GM21390 (cell line): ENCODE measurements at regions not wholly inside any gene's neighbourhood (a gene's known extent, or its start where the extent isn't known, plus 50 kb on each side); places are given as distances from the start of the nearest gene placed in this dataset.
"Not testable (repeated sequence)": the region's sequence is repeated elsewhere in the genome, so short reads cannot be mapped to it uniquely, and the experiment has no call there.

Source experiments
- ATAC-seq: cut with Tn5 transposase; IDR thresholded peaks from one replicate; pipeline ENCODE4 v1.9.1; 2021; ENCODE audit not compliant: unreplicated experiment

DNA sequence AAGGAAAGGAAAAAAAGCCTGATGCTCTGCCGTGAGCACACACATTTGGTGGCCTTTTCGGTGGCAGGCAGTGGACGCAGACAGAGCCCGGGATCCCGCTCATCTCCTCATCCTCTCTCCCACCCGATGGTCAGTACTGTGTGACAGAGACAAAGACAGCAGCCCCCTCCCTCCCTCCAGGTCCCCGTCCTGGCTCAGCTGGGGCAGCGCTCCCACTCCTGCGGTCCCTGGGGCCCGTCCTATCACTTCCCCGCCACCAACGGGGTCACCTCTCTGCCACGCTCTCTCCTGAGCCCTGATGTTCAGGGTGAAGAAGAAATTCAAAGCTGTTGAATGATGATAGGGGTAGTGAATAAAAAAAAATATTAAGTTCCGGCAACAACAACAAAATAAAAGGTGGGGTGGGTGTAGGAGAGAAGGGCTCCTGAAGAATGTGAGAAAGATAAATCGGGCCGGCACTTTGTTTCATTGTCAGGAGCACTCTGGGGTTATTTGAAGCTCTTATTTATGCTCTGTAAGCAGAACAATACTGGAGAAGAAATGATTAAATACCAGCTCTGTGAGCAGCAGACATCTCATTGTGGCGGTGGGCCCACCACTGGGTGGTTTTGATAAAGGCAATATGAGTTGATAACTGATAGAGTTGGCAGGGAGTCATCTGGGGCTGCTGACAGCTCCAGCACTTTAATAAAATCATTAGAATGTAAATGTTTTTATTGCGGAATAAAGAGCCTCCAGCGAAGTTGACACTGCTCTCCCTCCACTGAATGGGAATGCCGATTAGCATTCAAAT is 417.7 kb downstream of the IRX1 start:
- no peak for ATAC-seq

DNA sequence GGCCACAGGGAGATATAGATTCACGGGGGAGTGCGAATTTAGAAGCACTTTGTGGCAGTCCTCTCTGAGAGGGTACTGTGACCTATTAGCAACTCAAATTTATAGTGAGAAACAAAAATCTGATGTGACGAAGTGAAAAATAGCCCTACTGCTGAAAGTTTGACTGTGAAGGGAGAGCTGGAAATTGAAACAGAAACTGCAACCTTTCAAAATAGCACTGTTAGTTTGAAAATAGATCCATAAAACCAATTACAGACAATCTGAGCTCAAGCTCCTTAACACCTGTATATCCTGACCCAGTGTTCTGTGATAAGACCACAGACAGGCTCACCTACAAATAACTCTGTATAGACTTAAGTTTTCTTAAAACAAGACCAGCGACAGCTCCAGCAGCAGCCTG is 420.1 kb downstream of the IRX1 start:
- no peak for ATAC-seq

DNA sequence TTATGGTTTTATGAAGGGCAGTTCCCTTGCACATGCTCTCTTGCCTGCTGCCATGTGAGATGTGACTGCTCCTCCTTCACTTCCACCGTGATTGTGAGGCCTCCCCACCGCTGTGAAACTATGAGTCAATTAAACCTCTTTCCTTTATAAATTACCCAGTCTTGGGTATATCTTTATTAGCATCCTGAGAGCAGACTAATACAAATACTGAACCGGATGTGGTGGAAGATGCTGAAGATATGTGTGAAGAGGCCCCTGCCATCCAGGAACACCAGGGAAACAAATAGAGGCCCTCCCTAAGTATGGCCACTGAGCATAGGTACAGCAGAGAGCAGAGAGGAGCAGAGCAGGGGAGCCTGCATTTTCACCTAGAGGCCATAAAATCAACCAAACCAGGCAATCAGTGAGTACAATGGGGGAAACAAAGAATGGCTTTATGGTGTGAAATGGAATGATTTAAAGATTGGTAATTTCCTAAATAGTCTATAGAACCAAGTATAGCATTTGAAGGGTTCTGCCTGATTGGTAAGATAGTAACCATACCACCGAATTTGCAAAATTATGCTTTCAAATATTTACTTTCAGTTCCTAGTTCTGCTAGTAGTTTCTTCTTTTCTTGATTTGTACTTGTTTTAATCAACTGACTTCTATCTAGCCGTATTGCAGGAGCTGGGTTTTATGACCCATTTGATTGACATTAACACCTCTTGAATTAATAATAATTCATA is 421.6 kb downstream of the IRX1 start:
- no peak for ATAC-seq

DNA sequence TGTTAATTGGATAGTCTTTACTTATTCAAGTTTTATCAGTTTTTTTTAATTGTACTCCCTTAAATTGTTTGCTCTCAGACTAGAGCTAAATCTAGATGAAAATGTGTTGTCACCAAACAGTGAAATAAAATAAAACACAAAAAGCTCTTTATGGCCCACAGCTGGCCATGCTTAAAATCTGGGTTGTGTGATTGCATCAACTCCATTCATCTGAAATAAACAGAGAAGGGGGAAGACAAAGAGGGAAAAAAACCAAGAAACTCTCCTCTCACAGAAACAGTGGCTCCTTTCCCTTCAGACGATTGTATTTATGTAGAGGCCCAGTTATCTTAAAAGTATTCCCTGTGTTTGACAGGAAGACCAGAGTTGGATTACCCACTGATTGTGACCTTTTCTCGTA is 422.4 kb downstream of the IRX1 start:
- ATAC-seq: no peak

DNA sequence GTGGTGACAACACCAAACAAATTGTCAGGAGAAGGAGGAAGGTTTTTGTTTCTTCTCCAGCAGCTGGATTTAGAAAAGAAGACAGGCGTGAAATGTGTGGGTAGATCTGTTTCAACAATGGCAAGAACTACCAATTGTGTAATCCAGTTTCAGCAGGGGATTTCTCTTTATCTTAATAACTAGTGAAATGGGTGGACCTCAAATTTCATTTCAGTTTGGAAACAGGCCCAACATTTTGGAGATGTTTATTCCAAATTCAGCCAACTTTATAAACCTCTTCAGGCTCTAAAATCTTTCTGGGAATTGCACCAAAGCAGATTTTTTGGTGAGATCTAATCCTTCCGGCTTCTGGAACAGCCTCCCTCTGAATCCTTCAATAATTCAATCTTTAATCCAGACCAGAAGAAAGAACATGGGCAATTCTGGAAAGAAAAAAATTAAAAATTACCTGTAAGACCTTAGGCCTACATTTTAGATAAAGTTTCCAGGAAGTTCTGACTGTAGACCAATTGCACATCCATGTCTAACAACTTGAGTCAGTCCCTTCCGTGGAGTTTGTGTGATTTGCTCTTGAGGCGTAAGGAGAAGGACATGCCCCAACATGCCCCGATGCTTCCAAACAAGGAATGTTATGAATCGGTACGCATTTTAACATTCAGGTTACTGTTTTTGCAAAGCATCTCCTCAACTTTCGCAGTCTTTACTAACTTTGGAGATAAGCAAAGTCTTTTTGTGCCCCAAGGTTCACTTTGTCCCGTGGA is 423.6 kb downstream of the IRX1 start:
- ATAC-seq: no peak

DNA sequence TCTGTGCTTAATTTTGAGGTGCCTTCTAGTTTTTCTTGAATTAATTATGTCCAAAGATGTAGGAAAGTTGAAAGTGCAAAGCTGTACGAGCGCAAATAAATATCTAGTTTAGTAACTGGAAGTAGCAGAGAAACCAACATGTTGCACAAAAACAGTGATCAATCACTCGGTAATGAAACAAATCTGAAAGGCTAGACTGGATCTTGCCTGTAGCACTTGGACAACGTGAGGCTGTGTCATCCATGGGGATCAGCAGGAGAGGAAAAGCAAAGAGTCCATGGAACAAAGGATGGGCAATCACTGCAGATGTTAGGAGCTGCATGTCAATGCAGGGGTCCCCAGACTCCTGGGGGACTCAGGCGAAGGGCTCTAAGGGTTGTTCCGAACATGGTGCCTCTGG is 424.2 kb downstream of the IRX1 start:
- ATAC-seq: no peak

DNA sequence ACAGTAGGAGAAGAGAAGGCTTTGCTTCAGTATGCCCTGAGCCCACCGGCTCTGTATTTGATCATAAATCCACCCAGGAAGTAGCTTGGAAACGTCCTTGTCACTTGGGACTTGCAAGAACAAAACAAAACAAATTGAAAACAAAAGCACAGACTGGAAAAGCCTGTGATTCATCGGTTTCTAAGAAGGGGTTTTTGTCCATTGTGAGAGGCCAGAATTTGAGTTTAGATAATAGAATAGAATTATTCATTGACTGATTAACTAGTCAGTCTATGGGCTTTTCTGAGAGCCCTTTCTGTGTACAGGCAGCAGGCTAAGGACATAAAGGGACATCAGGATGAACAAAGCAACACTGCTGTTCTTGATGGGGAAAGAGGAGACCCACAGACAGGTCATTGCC is 424.8 kb downstream of the IRX1 start:
- no peak for ATAC-seq

DNA sequence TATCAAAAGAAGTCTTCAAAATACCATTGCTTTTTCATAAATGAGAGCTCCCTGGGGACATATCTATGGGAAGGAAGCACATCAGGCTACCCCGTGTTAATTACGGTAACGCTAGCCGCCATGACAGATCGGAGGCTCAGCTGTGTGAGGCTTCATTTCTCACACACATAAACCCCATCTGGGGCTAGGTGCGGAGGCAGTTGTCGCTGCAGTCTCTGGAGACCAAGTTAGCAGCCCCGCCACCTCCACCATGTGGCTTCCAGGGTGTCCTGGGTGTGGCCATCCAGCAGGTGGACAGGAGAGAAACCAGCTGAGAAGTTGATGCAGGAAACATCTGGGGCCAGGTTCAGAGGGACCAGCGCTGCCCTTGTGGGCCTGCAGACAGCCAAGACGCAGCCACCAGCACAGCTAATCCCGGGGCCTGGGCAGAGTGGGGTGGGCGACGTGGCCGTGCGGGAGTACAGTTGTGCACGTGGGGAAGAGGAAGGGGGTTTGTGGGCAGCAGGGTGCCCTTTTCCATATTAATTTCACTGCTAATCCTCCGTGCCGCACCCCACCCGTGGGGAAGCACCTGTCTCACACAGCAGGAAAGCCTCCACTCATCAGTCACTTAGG is 426.5 kb downstream of the IRX1 start:
- ATAC-seq: no peak

DNA sequence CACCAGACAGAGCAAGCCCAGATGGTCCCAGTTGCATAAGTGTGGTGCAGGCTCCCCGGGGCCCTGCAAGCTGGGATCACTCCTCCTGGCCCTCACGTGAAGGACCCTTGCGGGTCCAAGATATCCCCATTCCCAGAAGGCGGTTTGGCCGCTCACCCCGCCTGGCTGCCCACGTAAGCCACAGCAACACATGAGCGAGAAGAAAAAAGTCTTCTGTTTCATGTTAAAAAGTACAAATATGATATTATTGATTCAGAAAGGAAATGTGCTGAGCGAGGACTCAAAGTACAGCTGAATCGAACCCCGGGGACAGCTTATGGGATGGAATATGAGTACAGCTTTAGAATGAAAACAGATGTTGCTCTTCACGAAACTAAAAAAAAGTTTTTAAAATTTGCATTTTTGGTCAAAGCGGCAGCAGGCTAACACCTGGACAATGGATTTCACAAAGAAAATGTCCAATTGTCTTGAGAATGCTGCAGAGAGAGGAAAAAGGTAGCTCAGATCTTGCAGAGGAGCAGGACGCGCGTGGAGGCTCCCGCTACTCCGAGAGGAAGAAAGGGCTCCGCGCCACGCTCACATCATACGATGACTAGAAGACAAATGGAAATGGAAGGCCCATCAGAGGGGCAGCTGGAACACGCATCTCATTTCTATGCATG is 427.6 kb downstream of the IRX1 start:
- ATAC-seq: no peak

DNA sequence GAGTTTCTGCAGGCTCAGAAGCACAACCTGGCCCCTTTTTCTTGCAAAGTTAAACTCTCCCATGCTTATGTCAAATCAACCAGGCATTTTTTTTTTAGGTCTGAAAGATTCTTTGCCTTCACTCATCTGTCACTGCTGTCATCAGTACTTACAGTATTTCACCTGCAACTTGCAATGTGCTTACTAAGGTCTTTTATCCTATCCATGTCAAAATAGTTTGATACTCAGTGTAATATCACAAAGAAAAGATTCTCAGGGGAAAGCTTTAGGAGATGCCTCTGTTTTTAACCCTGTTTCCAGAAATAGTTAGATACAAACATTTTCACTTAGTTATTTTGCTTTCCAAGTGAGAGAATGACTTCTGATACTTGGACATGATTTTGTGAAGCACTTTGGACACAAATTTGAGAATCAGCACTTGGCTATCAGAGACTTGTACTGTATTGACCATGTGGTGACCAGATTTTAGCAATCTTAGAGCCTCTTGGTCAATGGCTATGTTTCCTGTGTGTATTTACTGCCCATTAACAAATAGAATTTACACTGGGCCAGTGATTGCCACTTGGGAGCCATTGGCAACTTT is 428.2 kb downstream of the IRX1 start:
- no peak for ATAC-seq

DNA sequence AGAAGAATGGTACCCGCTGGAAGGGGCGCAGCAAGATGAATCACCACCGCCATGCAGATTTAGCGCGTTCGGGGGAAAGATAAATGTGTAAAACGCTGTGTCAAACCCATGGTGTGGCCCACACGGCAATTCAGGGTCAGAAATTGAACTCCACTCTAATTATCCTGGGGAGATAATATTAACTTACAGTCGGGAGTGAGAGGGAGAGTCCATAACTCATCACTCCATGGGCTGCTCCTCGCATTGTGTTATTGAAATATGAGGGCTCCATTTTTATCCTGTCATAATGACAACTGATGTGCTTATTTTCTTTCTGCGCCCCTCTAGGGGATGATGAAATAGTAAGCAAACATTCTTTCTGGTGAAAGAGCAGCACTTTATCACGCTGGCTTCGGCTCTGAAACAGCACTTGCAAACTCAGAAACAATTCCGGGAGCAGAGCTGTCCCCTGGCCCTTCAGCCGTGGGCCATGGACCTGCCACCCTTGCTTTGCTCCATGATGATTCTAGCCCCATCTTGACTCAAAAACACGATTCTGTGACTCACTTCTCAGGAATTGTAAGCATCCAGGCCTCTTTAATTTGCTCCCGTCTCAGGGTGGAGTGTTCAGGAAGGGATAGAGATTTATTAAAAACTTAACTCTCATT is 431.6 kb downstream of the IRX1 start:
- ATAC-seq: no peak

DNA sequence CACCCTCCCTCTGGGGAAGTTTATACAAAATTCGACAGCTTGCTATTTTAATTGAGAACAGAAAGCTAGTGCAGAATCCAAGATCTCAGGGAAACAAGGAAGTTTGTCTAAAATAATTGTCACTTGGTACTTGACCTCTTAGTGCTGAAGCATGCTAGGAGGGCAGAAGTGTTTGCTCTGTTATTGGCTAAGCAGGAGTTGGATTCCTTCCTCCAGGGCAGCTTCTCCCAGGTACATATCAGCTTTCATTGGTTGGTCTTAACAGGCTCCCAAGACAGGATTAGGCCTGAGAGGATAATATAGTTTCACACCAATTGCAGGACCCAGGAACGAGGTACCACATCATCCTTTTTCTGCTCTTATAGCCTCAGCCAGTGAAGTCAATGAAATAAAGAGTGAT is 432.8 kb downstream of the IRX1 start:
- no peak for ATAC-seq

DNA sequence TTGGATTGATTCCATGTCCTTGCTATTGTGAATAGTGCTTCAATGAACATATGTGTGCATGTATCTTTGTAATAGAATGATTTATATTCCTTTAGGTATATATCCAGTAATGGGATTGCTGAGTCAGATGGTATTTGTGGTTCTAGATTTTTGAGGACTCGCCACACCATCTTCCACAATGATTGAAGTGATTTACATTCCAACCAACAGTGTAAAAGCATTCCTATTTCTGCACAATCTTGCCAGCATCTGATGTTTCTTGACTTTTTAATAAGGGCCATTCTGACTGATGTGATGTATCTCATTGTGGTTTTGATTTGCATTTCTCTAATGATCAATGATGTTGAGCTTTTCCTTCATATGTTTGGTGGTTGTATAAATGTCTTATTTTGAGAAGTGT is 437.9 kb downstream of the IRX1 start:
- ATAC-seq: not testable (repeated sequence)

DNA sequence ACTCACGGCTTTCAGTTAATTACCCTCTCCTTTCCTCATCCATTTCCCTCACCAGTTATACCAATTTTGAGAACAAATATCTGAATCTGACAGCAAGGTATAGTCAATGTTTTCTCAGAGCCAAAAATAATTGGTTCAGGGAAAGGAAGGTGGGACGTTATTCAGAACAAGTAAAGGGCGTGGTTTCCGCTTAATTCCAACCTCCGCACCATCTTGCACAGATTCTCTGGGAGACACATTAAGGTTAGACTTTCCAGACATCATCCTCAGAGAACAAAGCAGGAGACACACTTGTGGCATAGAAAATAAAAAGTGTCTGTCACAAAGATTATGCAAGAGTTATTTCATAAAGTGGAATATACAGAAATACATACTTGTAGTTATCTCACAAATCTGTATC is 441.2 kb downstream of the IRX1 start:
- ATAC-seq: no peak

DNA sequence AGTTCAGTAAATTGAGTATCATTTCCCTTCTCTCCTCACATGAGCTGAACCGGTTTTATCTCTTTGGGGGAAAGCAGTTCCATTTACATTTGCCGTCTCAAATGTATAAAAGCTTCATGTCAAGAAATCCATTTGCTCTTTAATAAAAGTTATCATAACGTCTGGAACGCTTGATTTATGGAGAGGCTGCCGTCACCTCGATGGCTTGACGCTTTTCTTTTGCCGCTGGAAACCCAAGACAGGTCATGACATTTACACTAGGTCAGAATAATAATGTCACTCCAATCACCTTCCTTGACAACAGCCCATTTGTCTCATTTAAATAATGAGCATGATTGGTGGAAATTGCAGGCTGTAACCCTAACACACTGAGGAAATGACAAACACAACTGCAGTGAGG is 443.4 kb downstream of the IRX1 start:
- ATAC-seq: no peak

DNA sequence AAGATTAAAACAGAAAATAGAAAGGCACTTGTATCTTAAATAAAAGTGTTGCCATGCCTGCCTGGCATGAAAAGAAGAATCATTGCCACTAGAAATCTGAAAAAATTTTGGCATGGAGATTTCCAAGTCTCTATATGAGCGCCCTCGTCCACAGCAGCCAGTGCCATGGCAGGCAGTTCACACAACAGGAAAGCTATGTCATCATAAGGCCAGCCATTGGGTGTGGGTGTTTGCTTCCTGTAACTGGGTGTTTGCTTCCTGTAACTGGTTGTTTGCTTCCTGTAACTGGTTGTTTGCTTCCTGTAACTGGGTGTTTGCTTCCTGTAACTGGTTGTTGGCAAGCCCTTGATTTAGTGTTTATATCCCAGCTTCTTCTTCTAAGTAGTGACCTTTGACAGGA is 446.7 kb downstream of the IRX1 start:
- no peak for ATAC-seq

DNA sequence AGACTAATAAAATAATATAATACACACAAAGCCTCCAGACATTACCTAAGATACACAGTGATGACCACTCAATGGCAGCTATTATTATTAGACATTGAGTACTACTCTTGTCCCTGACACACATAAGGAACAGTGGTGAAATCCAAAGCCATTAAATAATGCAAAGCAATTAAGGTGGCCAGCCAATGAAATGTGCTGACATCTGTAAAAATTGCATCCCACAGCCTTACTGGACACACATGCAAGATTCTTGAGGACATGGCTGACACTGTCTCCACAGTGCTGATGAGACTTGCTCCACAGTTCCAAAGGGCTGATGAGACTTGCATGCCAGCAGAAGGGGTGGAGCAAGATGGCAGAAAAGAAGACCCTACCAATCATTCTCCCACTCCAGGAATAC is 447.5 kb downstream of the IRX1 start:
- no peak for ATAC-seq

DNA sequence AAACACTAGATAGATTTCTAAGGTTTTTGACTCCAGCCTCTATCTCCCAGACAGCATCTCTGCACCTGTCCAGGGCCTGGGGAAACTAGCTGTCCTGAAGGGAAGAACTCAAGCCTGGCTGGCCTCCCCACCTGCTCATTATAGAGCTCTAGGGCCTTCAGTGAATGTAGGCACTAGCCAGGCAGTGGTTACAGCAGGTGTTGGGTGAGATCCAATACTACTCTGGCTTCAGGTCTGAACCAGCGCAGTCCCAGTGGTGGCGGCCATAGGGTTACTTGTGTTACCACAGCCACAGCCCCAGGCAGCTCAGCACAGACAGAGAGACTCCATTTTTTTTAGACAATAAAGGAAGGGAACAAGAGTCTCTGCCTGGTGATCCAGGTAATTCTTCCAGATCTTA is 449.2 kb downstream of the IRX1 start:
- ATAC-seq: no peak

DNA sequence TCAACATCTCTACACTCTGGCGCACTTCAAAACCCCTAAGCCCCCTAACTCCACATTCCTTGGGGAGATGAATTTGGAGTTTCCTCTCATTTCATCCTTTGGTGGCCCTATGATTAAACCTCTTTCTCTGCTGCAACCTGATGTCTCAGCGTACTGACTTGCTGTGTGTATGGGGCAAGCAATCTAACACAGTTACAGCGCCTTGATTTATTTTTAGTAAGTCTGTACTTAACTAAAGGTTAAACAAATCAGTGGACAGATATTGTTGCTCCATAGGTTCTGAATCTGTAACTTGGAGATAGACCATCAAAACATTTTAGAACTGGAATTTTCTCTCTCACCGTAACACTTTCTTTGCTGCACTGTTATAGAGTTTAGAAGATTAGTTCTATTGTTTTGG is 452.8 kb downstream of the IRX1 start:
- ATAC-seq: no peak

DNA sequence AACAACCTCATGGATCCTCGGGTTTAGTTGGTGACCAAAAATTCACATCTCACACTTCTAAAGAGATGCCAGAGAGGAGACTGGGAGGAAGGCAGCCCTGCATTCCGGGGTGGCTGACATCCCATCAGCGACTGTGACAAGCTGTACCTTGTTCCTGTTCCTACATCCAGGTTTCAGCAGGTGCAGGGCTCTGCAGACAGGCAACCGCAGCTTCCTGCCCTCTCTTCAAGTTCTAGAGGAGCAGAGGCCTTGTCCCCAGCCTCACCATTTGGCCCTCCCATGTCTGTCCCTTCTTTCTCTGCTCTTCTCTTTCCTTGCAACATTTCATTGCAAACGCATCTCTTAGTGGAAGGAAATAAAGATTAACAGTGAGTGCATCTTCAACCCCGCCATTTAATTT is 454.6 kb downstream of the IRX1 start:
- ATAC-seq: no peak
